Left hindlimb (tissue), 1 donor: ENCODE measurements at regions not wholly inside any gene's neighbourhood (a gene's known extent, or its start where the extent isn't known, plus 50 kb on each side); places are given as distances from the start of the nearest gene placed in this dataset.
"Not testable (repeated sequence)": the region's sequence is repeated elsewhere in the genome, so short reads cannot be mapped to it uniquely, and the experiment has no call there.

Experiments
- DNase-seq: peaks from one replicate; pipeline ENCODE4 v3.0.0-alpha.2; 2018

GRCh38 chr16:11416228-11417001 is 71.2 kb downstream of the RMI2 start:
- DNase-seq = no peak

- DNase-seq = no peak
These were observed 72.2 kb downstream of the RMI2 start for GRCh38 chr16:11417487-11417886.

GRCh38 chr16:11418506-11418905 is 73.2 kb downstream of the RMI2 start:
- DNase-seq = no peak

GRCh38 chr16:11420067-11420466 is 74.8 kb downstream of the RMI2 start:
- DNase-seq = not testable (repeated sequence)

- no peak for DNase-seq
These were observed 75.6 kb downstream of the RMI2 start for GRCh38 chr16:11420895-11421294.

GRCh38 chr16:11422381-11423314 is 77.4 kb downstream of the RMI2 start:
- no peak for DNase-seq

- no peak for DNase-seq
These were observed 78.3 kb downstream of the RMI2 start for GRCh38 chr16:11423315-11424117.

- DNase-seq = no peak
These were observed 78.8 kb downstream of the RMI2 start for GRCh38 chr16:11424118-11424460.

- no peak for DNase-seq
These were observed 79.9 kb downstream of the RMI2 start for GRCh38 chr16:11425140-11425539.

- no peak for DNase-seq
These were observed 83.3 kb downstream of the RMI2 start for GRCh38 chr16:11428623-11428953.

GRCh38 chr16:11429123-11429522 is 83.9 kb downstream of the RMI2 start:
- no peak for DNase-seq

GRCh38 chr16:11429823-11430222 is 84.6 kb downstream of the RMI2 start:
- no peak for DNase-seq

GRCh38 chr16:11430601-11431317 is 85.5 kb downstream of the RMI2 start:
- DNase-seq = no peak

- no peak for DNase-seq
These were observed 86.7 kb downstream of the RMI2 start for GRCh38 chr16:11431915-11432465.

- no peak for DNase-seq
These were observed 87.7 kb downstream of the RMI2 start for GRCh38 chr16:11432856-11433395.

- DNase-seq = no peak
These were observed 90.3 kb downstream of the RMI2 start for GRCh38 chr16:11435576-11435975.

- DNase-seq = no peak
These were observed 91.8 kb downstream of the RMI2 start for GRCh38 chr16:11437069-11437468.

GRCh38 chr16:11439790-11440656 is 94.8 kb downstream of the RMI2 start:
- DNase-seq = no peak

GRCh38 chr16:11440657-11441012 is 95.4 kb downstream of the RMI2 start:
- no peak for DNase-seq

- DNase-seq = no peak
These were observed 100.2 kb downstream of the RMI2 start for GRCh38 chr16:11445486-11445885.

GRCh38 chr16:11446566-11447119 is 101.4 kb downstream of the RMI2 start:
- no peak for DNase-seq
